ENCODE measurements at regions not wholly inside any gene's neighbourhood (a gene's known extent, or its start where the extent isn't known, plus 50 kb on each side); places are given as distances from the start of the nearest gene placed in this dataset.

DNA sequence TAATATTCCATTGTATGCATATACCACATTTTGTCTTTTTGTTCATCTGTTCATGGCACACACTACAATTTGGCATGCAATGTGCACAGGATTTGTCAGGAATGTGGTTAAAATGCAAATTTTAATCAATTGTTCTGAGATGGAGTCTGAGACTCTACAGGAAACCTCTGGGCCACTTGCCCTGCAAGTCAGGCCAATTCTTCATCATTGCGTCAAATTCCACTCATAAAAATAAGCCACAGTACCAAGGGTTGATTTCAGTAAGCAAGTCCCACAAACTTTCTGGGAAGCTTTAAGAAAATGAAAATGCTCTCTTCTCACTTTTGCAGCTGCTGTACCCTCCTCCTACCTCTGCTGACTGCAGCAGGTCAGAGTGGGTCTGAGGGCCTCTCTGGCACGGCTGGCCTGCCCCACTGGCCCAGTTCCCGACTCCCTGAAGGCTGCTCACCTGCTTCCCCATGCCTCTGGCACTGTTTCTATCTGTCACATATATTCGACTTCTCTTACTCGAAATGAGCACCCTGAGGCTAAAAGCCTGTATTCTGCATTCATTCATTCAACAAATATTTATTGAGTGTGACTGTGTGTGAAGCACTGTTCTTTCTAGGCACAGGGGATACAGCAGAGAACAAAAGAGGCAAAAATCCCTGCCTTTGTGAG, 83.8 kb upstream of the WASF3 start:
- TF ChIP-seq, protein P1, sequence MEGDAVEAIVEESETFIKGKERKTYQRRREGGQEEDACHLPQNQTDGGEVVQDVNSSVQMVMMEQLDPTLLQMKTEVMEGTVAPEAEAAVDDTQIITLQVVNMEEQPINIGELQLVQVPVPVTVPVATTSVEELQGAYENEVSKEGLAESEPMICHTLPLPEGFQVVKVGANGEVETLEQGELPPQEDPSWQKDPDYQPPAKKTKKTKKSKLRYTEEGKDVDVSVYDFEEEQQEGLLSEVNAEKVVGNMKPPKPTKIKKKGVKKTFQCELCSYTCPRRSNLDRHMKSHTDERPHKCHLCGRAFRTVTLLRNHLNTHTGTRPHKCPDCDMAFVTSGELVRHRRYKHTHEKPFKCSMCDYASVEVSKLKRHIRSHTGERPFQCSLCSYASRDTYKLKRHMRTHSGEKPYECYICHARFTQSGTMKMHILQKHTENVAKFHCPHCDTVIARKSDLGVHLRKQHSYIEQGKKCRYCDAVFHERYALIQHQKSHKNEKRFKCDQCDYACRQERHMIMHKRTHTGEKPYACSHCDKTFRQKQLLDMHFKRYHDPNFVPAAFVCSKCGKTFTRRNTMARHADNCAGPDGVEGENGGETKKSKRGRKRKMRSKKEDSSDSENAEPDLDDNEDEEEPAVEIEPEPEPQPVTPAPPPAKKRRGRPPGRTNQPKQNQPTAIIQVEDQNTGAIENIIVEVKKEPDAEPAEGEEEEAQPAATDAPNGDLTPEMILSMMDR (IDR thresholded peaks at IDR 0.05; ENCODE audit: borderline replicate concordance, control extremely low read depth, extremely low read depth, insufficient read depth, missing control alignments), result no peak
- in situ Hi-C loops (cut with MboI; ENCODE audit: low sequenced_read_pairs, unreplicated experiment), result no loop called here

DNA sequence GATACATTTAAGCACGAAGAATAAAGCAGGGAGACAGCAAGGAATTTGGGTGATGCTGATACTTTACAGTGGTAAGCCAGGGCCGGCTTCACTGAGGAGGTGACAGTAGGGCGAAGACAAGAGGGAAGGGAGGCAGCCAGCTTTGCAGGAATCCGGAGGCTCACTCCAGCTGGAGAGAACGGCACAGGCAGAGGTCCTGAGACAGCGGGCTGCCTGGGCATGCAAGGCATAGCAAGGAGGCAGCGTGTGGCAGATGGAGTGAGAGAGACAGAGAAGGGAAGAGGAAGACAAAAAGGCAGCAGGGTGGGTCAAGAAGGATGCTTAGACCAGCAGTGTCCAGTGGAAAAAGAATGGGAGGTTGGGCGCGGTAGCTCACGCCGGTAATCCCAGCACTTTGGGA, 83.2 kb upstream of the WASF3 start:
- in situ Hi-C loops (cut with MboI; ENCODE audit: low sequenced_read_pairs, unreplicated experiment), result no loop called here
- DNase-seq (ENCODE audit: low spot score), result no peak
- TF ChIP-seq, protein P1 (IDR thresholded peaks at IDR 0.05; ENCODE audit: borderline replicate concordance, control extremely low read depth, extremely low read depth, insufficient read depth, missing control alignments), result no peak

More for the DNA sequence above, 83.8 kb upstream of the WASF3 start:
- no peak for DNase-seq (ENCODE audit: low spot score)

DNA sequence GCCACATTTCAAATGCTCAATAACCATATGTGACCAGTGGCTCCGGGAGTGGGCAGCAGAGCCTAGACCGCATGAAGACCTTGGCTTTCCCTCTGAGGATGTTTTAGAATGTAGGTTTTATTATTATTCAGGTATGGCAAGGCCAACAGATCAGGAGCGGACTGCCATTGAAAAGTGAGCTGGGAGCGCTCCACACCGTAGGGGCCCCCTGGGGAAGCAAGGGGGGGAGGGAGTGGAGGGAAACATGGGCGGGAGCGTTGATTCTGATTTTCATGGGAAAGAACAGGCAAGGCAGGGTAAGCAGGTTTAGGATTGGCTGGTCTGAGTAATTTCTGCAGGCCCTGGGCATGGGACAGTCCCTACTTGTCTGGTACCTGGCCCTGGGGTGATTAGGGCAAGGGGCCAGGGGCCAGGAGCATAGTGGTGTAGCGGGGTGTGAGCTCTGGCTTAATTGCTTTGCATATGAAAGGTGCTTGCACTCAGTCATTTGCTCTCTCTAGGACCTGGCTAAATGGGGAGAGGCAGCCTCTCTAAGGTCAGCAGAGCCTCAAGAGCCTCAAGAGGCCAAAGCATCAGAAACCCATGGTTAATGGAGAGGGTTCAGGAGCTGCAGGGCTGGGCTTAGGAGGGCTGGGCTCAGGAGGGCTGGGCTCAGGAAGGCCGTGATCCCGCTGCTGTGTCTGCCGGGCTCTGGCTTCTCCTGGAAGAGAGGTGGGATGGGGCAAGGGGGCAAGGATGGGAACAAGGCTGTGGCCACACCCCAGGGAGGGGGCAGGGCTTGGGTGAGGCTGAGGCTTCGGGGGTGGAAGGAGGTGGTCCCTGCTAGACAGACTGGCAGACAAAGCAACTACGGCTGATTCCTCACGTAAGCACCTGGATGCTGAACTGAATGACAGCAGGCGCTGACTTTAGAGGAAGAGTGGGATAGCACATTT, 82.0 kb upstream of the WASF3 start:
- in situ Hi-C loops (cut with MboI; ENCODE audit: low sequenced_read_pairs, unreplicated experiment), result no loop called here
- TF ChIP-seq, protein P1 (IDR thresholded peaks at IDR 0.05; ENCODE audit: borderline replicate concordance, control extremely low read depth, extremely low read depth, insufficient read depth, missing control alignments), result no peak
- DNase-seq (ENCODE audit: low spot score), result no peak

DNA sequence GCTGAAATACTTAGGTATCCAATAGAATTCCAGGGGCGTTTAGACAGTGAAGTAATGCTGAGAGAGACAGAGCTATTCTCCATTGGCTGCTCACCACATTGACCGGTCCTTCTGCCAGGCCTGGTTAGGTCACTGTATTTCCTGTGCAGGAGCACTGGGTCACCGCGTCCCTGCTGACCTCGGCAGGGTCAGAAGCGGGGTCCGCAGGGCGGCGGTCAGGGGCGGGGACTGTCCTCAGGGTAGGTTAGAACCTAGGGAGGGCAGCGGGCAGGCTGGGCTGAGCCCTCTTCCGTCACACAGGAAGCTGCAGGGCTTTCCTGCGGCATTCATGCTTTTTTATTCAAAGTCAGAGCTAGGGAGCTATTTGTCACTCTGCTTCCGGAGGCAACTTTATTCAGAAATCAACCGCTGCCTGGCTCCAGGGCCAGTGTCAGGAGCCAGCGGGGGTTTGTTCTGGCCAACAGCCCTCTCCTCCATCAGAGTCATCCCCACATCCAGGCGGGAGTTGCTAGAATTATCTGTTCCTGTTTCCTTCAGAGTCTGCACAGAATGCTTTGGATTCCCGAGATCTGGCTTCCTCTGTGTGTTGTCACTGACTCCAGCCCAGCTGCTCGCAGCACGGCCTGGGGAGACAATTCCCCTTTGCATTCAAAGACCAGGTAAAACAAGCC, 81.2 kb upstream of the WASF3 start:
- no peak for DNase-seq (ENCODE audit: low spot score)
- in situ Hi-C loops (cut with MboI; ENCODE audit: low sequenced_read_pairs, unreplicated experiment), result no loop called here
- TF ChIP-seq, protein P1 (IDR thresholded peaks at IDR 0.05; ENCODE audit: borderline replicate concordance, control extremely low read depth, extremely low read depth, insufficient read depth, missing control alignments), result no peak

DNA sequence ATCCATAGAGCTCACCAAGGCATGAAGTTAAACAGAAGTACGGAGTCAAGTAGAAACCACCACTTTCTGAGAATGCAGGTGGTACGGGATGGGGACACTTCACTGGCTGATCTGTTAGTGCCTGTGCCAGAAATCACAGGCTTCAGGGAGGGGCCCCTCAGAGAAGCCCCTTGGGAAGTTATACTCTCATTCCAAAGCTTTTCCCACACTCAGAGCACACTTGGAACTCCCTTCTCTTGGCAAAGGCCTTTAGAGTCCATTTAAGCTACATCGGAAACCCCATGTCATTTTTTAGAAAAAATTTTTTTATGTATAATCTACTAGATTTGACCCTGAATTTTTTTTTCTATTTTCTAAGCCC, 80.7 kb upstream of the WASF3 start:
- in situ Hi-C loops (cut with MboI; ENCODE audit: low sequenced_read_pairs, unreplicated experiment), result no loop called here
- TF ChIP-seq, protein P1 (IDR thresholded peaks at IDR 0.05; ENCODE audit: borderline replicate concordance, control extremely low read depth, extremely low read depth, insufficient read depth, missing control alignments), result no peak
- no peak for DNase-seq (ENCODE audit: low spot score)

DNA sequence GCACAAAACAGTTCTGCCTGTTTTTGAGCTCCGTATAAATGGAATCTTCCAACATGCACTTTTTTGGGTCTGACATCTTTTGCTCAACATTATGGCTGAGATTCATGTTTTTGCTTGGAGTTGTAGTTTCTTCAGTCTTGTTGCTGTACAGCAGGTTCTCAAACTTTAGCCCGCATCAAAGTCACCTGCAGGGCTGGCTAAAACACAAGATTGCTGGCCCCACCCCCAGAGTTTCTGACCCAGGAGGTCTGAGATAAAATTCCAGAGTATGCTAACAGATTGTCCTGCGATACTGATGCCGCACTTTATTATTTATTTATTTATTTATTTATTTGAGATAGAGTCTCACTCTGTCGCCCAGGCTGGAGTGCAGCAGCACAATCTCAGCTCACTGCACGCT, 79.8 kb upstream of the WASF3 start:
- TF ChIP-seq, protein P1 (IDR thresholded peaks at IDR 0.05; ENCODE audit: borderline replicate concordance, control extremely low read depth, extremely low read depth, insufficient read depth, missing control alignments), result no peak
- DNase-seq (ENCODE audit: low spot score), result no peak
- in situ Hi-C loops (cut with MboI; ENCODE audit: low sequenced_read_pairs, unreplicated experiment), result no loop called here
